HG03103 (cell line): ENCODE measurements at regions not wholly inside any gene's neighbourhood (a gene's known extent, or its start where the extent isn't known, plus 50 kb on each side); places are given as distances from the start of the nearest gene placed in this dataset.
A peak's percentile ranks its signal among the peaks of the same experiment; 100 is the strongest.
"Not testable (repeated sequence)": the region's sequence is repeated elsewhere in the genome, so short reads cannot be mapped to it uniquely, and the experiment has no call there.

Source experiments
- ATAC-seq: cut with Tn5 transposase; IDR thresholded peaks from one replicate; pipeline ENCODE4 v1.9.1; 2021; ENCODE audit warnings: low read depth; ENCODE audit not compliant: unreplicated experiment

DNA sequence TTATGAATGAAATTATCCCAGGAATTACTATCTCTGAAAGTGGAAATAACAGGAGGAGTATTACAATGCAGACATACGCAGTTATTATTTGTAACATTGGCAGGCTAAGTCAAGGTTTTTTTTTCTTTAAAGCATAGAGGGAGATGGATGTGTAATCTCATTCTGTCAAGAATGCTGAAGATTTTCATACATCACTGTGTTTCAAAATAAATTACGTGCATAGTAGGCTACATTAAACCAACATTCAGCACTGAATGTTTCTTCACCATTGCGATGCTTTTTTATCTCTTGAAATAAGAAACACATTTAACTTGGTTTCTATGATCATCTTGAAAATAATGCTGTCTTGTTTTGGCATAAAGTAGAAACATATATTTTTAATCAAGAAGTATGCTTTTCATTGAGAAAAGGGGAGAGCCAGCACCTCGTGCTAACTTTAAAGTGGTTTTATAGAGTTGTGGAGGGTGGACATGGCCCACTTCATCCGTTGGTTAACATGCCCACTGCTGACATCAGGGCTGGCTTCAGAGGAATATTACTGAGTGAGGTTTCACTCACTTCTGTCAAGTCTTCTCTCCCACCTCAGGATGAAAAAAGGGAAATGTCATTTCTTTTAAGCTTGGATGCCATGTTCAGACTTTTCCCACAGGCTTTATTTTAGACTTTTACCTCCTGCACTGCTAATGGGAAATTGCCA is 203.6 kb upstream of the MEF2C start:
- no peak for ATAC-seq

DNA sequence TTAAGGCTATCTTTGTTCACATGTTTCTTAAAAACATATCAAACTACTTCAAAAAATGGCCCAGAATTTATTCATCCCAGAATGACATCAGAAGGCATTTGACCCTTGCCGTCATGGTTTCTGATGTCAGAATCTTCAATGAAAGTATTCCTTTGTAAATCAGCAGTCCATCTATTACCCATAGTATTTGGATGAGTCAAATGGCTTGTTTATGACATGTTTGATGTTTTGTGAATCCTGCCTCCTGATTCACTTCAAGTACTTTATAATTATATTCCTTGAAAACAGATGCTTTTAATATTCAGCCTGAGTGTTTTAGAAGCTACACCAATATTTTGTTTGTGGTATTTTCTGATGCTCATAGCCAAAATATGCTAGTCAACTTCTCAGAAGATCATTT is 200.8 kb upstream of the MEF2C start:
- ATAC-seq, result no peak

DNA sequence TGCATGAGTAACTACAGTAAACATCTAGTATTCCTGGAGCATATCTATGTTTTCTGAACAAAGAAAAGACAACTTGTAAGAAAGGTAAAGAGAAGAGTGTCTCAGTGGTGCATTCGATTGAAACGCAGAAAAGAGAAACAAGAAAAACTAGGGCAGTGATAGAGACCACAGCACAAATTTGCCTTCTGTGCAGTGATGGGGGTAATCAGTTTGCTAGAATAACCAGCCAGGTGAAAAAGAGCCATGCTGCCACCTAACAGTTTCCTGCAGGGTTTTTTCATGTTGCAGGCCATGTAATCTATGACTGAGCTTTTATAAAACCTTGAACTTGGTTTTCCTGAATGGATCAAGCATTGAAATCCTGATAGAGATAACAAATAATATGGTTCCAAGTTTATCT is 198.4 kb upstream of the MEF2C start:
- ATAC-seq, result peak; percentile 81

DNA sequence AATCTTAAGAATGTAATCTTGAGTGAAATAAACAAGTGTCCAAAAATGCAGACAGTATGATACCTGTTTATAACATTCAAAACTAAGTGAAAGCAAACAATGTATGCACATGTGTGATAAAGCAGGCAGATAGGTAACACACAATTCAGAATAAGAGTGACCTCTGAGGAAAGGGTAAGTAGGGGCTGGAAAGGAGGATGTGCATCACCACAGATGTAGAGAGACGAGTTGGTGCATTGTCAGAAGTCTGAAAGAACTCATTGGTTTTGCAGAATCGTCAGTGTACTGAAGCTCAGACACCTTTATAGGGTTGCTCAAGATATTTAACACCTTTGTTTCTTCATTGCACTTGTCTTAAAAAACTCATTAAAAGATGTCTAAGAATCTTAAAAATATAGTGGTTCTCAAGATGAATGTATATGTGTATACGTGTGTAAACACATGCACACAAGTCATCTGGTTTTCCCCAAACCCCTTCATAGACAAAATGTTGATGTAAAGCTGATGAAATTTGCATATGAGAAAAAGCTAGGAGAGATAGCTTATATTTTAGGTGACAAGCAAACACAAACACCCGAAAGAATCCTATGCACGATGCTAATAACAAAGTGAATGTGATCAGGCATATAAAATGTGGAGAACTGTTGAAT is 197.6 kb upstream of the MEF2C start:
- no peak for ATAC-seq

DNA sequence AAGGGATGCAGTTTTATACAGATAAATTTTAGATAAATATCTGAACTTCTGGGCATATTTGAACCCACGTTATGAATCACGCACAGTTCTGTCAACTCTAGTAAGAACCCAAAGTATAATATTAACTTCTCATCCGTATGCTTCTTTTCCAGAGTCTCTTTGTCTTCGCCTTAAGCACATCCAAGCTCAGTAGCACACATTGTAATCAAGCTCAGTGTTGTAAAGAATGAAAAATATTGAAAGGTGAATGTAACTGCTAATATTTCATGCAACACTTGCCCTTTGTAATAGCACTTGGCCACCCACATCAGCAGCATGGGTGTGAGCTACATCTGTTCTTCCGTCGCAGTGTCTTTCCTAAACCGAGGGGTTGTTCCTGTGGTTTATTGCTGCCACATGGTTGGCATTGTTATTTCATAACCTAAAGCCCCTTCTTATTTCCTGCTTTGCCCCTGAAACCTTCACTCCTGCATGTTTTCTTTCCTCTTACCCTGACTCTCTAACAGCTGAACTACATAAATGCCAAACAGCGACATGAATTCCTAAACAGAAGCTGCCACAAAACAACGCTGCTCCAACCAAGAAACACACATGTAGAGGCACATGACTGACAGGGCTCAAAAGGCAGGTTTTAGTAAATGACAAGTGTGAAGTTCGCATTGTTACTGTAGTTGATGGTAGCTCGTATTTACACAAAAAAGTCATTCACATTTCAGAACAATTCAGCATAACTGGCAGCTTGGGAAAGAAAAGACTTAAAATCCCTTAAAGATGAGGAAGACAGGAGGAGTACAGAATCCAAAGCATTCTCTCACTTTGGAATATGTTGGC is 190.1 kb upstream of the MEF2C start:
- no peak for ATAC-seq

DNA sequence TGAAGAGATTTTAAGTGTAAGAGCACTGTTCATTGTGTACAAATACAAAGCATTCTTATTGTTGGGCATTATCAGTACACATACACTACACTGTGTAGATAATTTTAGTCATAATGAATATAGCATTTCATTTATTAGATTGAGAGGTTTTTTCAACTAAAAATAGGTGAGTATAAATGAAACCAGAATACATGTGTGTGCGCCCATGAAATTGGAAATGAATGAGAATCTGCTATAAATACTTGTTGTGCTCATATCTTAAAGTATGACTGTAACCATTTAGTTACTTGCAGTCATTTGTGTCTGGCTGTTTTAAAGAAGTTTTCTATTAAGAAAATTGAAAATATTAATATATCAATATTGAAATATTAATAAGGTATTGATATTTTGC is 189.0 kb upstream of the MEF2C start:
- peak; percentile 66 for ATAC-seq

DNA sequence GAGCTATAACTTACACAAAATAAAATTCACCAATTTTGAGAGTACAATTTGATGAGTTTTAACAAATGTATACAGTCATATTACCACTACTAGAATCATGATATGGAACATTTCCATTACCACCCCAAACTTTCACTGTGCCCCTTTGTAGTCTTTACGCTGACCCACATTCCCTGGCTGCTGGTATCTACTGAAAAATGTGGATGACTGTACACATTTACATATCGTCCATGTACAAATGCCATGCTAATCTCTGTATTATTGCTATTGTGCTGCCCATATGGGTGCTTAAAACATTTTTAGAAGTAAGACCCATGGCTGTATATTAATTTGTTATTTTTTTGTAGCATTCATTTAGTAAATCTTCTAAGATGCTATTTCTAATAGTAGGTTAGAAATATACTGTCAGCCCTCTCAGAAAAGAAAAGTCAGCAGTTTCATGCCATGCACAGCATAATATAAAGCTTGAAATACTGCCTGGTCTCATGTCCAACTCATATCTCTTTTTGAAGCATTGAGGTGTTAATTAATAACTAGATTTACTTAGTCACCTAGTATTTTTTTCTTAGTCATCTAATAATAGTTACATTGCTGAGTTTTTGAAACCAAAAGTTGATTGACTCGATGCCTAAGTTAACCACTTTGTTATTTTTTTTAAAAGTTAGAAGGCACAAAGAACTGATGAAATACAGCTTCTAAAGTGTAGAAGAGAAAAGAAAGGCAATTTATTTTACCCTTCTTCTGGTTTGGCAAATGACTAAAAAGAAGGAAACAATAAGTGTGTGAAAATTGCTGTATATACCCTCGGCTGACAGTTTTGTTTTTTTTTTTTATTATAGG is 188.3 kb upstream of the MEF2C start:
- ATAC-seq, result peak; percentile 41

DNA sequence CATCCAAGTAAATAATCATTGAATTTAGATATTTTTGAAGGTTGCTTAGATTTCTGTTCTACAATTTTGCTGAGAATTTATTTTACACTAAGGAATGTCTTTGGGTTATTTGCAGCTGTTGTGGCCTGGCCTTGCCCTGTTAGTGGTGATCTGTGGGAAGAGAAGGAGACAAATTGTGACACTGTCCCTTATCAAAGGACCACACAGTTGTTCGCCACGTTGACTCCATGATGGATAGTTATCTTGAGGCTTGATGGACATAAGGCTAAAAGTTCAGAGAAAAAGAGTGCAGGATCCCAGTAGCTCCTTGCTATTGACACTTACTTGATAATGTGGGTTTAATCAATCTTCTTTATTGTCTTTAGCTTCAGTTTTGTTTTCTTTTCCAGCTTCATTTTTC is 186.6 kb upstream of the MEF2C start:
- no peak for ATAC-seq

DNA sequence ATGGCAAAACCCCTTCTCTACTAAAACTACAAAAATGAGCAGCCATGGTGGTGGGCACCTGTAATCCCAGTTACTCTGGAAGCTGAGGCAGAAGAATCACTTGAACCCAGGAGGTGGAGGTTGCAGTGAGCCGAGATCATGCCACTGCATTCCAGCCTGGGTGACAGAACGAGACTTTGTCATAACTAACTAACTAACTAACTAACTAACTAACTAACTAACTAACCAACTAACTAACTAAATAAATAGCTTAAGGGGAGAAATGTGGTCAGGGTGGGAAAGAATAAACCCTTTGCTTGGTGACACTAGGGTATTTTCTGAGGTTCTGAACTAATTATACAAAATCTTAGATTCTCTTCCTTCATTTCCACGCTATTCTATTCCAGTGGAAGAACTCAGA is 184.4 kb upstream of the MEF2C start:
- ATAC-seq, result no peak

DNA sequence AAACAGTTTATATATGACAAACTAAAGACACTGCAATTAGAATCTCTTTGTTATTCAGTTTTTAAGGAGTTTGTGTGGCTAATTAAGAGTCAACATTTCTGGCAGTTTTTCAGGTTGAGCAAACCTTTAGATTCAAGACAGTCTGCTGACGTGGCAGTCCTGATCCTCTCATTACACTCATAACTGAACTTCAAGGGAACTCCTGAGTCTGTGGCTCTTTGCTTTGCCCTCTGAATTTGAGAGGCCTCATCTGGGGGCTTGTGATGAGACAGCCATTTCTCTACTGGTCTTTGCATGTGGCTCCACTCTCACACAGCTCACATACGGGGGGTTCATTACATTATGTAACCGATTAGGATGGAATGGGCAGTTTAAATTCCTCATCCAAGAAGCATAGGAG is 182.9 kb upstream of the MEF2C start:
- ATAC-seq, result peak; percentile 71

DNA sequence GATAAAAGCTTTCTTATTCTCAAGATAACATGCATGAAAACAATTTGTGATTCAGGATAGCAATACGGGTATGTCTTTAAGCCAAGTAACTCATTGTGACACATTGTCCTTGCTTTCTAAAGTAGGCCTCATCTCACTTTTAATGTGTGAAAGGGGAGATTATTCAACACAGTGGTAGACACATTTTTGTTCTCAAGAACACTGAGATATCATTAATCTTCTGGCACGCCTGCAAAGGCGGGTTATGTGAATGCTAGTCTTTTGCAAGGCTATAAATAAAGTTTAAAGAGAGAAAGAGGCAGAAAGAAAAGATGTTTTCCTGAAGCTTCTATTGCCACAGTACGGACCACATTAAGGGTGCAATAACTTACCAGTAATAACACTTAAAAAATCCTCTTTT is 181.8 kb upstream of the MEF2C start:
- ATAC-seq, result no peak

DNA sequence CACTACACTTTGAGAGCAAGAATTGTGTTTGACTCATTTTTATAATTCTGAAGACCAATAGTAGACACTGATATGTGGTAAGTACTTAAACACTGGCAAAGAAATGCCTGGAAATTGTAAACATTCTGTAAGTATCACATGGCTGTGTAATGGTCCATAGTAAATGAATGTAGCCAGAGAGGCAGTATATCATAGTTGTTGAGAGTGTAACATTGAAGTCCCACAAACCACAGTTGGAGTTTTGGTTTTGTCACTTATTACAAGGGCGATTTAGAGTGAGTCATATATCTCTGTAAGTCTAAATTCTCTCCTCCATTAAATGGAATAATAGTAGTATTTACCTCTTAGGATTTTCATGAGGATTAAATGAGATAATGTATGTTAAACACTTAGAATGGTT is 181.1 kb upstream of the MEF2C start:
- no peak for ATAC-seq

DNA sequence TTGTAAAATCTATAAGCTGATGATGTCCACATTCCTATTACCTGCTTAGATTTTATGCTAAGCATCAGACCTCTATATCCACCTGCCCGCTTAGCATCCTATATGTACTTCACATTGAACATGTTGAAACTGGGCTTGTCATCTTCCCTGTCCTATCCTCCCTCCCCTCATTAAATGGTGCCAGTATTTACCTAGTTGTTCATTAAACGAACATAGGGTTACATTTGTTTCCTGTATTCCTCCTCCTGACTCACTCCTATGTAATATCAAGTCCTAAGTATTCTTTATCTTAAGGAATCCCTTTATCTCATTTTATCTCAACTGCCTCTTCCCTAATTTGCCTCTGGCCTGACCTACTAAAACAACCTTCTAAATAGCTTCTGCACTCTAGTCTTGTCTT is 177.8 kb upstream of the MEF2C start:
- no peak for ATAC-seq

DNA sequence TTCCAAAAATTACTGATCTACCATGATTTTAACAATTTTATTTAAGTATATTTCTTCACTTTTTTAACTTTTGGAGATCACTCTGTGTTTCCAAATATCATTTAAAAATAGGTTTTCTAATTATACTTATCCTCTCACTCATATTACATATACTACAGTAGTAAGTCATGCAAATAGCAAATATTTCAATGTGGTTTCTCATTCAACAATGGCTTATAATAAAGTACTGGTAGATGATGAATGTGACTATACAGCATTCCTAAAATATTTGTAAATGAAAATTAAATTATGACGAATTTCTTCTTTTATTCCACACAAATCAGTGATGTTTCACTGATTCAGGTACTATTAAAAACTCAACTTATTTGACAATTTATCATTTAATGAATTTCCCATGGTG is 176.3 kb upstream of the MEF2C start:
- no peak for ATAC-seq

DNA sequence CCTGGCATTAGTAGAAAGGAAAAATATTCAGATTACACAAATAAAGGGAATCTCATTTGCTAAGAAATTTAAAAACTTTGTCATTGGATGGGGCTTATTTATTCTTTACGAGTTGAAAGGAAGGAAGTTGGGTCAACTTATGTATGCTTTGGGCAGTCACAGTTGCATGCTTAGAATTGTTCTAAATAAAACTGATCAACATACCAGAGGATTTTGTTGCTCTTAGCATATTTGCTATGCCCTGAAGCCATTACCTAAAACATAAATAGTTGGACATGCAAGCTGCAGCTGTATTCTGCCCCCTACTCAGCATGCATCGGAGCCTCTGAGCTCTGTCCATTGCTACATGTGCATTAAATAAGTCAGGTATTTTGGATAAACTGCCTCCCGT is 172.7 kb upstream of the MEF2C start:
- no peak for ATAC-seq

DNA sequence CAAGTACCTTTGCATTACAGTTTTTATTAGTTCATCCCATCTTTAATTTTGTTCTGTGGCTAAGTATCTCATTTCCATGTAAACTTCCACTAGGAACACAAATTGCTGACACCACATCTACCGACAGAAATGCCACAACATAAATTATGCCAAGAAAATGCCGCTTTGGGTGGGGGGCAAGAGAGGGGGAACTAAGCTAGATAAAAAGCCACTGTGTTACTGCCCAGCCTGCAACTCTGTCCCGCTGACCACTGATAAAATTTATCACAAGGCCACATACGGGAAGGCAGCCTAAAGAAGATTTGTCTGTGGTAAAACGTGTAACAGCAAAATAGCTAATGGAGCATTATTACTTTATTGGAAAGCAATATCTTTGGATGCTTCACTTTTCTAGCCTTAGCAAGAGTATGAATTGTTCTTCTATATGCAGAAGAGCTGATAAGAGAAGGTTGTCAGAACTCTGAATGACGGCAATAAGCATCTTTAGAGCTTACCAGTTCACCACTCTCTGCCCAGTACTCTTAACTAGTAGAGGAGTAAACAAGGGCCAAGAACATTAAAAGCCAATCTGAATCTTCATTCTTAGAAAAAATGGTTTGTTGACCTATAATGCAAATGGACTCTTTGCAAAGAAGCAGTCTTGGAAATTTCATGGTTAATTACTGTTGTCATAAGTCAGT is 172.2 kb upstream of the MEF2C start:
- no peak for ATAC-seq

DNA sequence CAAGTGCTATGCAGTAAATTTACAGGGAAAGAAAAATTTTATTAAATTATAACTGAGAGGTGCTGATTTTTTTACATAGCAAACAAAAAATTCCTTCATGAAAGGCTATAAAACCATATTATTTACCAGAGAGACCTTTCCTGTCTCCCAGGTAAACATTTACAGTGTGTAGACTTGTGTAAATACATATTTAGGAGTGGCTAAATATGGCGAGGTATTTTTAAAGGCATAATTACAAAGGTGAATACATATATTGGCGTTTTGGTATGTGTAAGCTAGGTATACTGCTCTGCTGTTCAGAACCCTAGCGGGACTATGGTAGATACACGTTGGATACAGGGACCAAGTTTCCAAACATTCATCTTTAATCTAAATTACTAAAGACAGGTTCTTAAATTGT is 170.6 kb upstream of the MEF2C start:
- no peak for ATAC-seq

DNA sequence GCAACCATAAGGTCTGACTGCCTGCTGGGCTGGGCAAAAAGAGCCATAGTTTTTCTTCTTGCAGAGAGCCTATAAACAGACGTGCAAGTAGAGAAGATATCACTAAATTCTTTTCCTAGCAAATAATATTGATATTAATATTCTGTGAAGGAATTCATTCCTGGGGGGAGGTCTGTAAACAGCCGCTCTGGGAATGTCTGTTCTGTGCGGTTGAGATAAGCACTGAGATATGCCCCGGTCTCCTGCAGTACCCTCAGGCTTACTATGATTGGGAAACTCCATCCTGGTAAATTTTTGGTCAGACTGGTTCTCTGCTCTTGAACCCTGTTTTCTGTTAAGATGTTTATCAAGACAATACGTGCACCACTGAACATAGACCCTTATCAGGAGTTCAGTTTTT is 167.1 kb upstream of the MEF2C start:
- not testable (repeated sequence) for ATAC-seq

DNA sequence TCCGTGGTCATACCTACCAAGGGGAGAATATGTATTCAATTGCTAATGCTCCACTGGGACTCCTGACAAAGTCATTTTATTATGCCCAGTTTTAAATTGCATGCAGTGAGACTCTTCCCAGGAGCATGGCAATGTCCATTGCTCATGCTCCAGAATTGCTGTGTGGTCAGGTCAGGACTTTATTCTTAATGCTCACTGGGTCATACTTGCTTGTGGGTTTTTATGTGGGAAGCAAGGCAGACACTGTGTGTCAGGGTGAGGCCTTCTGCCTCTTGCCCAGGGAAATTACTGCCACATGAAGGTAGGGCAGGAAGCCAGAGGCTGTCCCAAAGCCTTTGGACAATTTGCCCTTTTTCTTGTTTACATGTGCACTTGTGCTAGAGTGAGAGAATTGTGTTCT is 164.6 kb upstream of the MEF2C start:
- ATAC-seq, result no peak

DNA sequence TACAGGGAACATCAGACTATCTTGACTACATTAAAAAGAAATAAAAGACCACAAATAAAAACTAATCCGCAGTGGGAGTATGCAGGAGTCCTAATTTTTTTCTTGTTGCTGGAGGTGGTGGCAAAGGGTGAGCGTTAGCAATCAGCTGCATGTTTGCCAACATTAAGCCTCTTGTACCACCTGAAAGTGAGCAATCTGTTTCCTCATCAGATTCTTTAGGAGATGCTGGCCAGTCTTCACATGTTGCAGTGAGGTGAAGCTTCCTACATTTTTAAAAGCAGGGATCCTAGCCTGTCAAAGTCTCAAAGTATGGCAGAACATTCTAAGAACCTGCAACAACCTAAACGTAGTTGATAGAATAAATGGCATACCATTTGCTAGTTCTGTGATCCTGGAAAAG is 162.2 kb upstream of the MEF2C start:
- no peak for ATAC-seq
